HepG2 (cell line): ENCODE measurements at regions not wholly inside any gene's neighbourhood (a gene's known extent, or its start where the extent isn't known, plus 50 kb on each side); places are given as distances from the start of the nearest gene placed in this dataset.

Experiments
- ATAC-seq: fragments of 200-7000 bp; cut with Tn5 transposase; 3 replicates; pipeline ENCODE4 v1.9.1; 2020; ENCODE audit warnings: mild to moderate bottlenecking, moderate library complexity
- BruUV-seq: library from RNA; stranded (reverse); fragments of 400-500 nt; replicated peaks from 2 replicates; lab custom pipeline; 2021; lab: Mats Ljungman, UMichigan
- CTCF ChIA-PET: fragments of 300-600 bp; formaldehyde crosslinking; extraction: SDS; loops from one replicate; lab custom pipeline; 2021; ENCODE audit warnings: low total read pairs, inconsistent platforms, low intra/inter-chr PET ratio; lab: Yijun Ruan, JAX
- POLR2A ChIA-PET: fragments of 350-600 bp; sonication (Branson Sonifier 250); formaldehyde crosslinking; loops from one replicate; lab custom pipeline; 2020; ENCODE audit warnings: antibody characterized with exemption, inconsistent platforms; lab: Yijun Ruan, JAX
- DNase-seq: peaks from one replicate; pipeline ENCODE4 v3.0.0-alpha.2; 2015; ENCODE audit warnings: low spot score
- FAIRE-seq: peaks from 3 replicates; lab custom pipeline; 2011; peaks lifted over from hg19 to GRCh38; lab: Jason Lieb, UNC
- H2AFZ ChIP-seq: one replicate; pipeline ENCODE4 v1.6.1; 2011; ENCODE audit warnings: low read length, inconsistent platforms
- H3K27ac ChIP-seq: fragments of 300-600 bp; 3 replicates; pipeline ENCODE4 v1.8.0; 2011; ENCODE audit warnings: mixed run types, mild to moderate bottlenecking, mixed read lengths, low read length, inconsistent platforms; ENCODE audit not compliant: insufficient read depth; ENCODE audit errors: extremely low read length
- H3K27me3 ChIP-seq, 2 experiments: fragments of 200-600 bp in 1 of 2; 2 replicates in 1 of 2; 3 replicates in 1 of 2; pipeline versions ENCODE4 v1.6.0 to v1.8.0; 2011; ENCODE audit warnings: low read length in 2 of 2, mild to moderate bottlenecking in 2 of 2, moderate library complexity in 2 of 2, inconsistent platforms in 1 of 2; ENCODE audit not compliant: insufficient read depth in 2 of 2, control insufficient read depth in 1 of 2
- H3K36me3 ChIP-seq, 2 experiments: fragments of 200-600 bp in 1 of 2; replicated peaks in 1 of 2; 2 replicates in 1 of 2; 3 replicates in 1 of 2; pipeline versions ENCODE4 v1.5.1 to v1.8.0; 2011; ENCODE audit warnings: low read length in 2 of 2, inconsistent platforms in 1 of 2; ENCODE audit not compliant: insufficient read depth in 2 of 2, control insufficient read depth in 1 of 2
- H3K4me1 ChIP-seq: 2 replicates; pipeline ENCODE4 v1.5.1; 2012; ENCODE audit warnings: low read length, inconsistent platforms; ENCODE audit not compliant: insufficient read depth
- H3K4me2 ChIP-seq: 2 replicates; pipeline ENCODE4 v1.6.0; 2011; ENCODE audit warnings: low read depth, low read length, inconsistent platforms
- H3K4me3 ChIP-seq, 3 experiments: fragments of 200-600 bp in 1 of 3; sonication (generic), shearing (Covaris generic) in 1 of 3; replicated peaks in 1 of 3; 2 replicates each; pipeline ENCODE4 v1.5.1; 2011 to 2016; ENCODE audit warnings: low read length in 3 of 3, inconsistent platforms in 2 of 3, low read depth in 2 of 3, mild to moderate bottlenecking in 2 of 3, control low read depth in 1 of 3, mixed read lengths in 1 of 3; ENCODE audit not compliant: insufficient read depth in 1 of 3
- H3K79me2 ChIP-seq: one replicate; pipeline ENCODE4 v1.6.1; 2011; ENCODE audit warnings: low read length, inconsistent platforms; ENCODE audit not compliant: insufficient read depth
- H3K9ac ChIP-seq: 2 replicates; pipeline ENCODE4 v1.6.0; 2011; ENCODE audit warnings: mild to moderate bottlenecking, low read depth, low read length, inconsistent platforms; ENCODE audit not compliant: insufficient read depth
- H3K9me3 ChIP-seq: 2 replicates; pipeline ENCODE4 v1.5.1; 2012; ENCODE audit warnings: mild to moderate bottlenecking, low read length
- H4K20me1 ChIP-seq: 2 replicates; pipeline ENCODE4 v1.6.0; 2011; ENCODE audit warnings: inconsistent platforms, mild to moderate bottlenecking, low read length, moderate library complexity; ENCODE audit not compliant: insufficient read depth
- ATF7-NPFF ChIP-seq: sonication (generic); formaldehyde crosslinking; IDR thresholded peaks from 2 replicates; pipeline ENCODE4 v1.8.1; 2023; ENCODE audit warnings: mild to moderate bottlenecking, low read depth, missing genetic modification reagents, moderate library complexity
- EED ChIP-seq: sonication (generic); formaldehyde crosslinking; IDR thresholded peaks from 2 replicates; pipeline ENCODE4 v1.5.0; 2020; ENCODE audit warnings: mild to moderate bottlenecking, missing genetic modification reagents
- FOXM1 ChIP-seq: sonication (generic); formaldehyde crosslinking; IDR thresholded peaks from 2 replicates; pipeline ENCODE4 v1.5.0; 2020; ENCODE audit warnings: missing genetic modification reagents
- HDAC1 ChIP-seq: sonication (generic); formaldehyde crosslinking; IDR thresholded peaks from 2 replicates; pipeline ENCODE4 v1.5.1; 2020; ENCODE audit warnings: mild to moderate bottlenecking, missing genetic modification reagents
- MAFF ChIP-seq: IDR thresholded peaks from 2 replicates; pipeline ENCODE4 v1.6.1; 2011; ENCODE audit warnings: low read depth, low read length, improper control_type of control experiment
- MIXL1 ChIP-seq: IDR thresholded peaks from 2 replicates; pipeline ENCODE4 v1.6.1; 2016
- PAX8 ChIP-seq: sonication (generic); formaldehyde crosslinking; IDR thresholded peaks from 2 replicates; pipeline ENCODE4 v1.8.0; 2022; ENCODE audit warnings: mild to moderate bottlenecking, missing genetic modification reagents, borderline replicate concordance
- SNRNP70 ChIP-seq: fragments of 200-400 bp; formaldehyde crosslinking; IDR thresholded peaks from 2 replicates; pipeline ENCODE4 v1.6.1; 2017; ENCODE audit warnings: mild to moderate bottlenecking, low read depth, low read length, moderate library complexity
- SRF ChIP-seq: IDR thresholded peaks from 2 replicates; pipeline ENCODE4 v1.6.1; 2011; ENCODE audit warnings: mild to moderate bottlenecking, low read depth, low read length, moderate library complexity
- ZNF251 ChIP-seq: sonication (generic); formaldehyde crosslinking; IDR thresholded peaks from 2 replicates; pipeline ENCODE4 v1.9.0; 2021; ENCODE audit warnings: mild to moderate bottlenecking, missing genetic modification reagents
- ZNF605 ChIP-seq: sonication (generic); formaldehyde crosslinking; IDR thresholded peaks from 2 replicates; pipeline ENCODE4 v1.8.0; 2022; ENCODE audit warnings: mild to moderate bottlenecking, missing genetic modification reagents
- ZNF674 ChIP-seq: sonication (generic); formaldehyde crosslinking; IDR thresholded peaks from 2 replicates; pipeline ENCODE4 v1.5.0; 2020; ENCODE audit warnings: low read depth, mild to moderate bottlenecking, missing genetic modification reagents
- ZNF768 ChIP-seq: sonication (generic); formaldehyde crosslinking; IDR thresholded peaks from 2 replicates; pipeline ENCODE4 v1.4.0; 2020; ENCODE audit warnings: missing genetic modification reagents
- ZNF839 ChIP-seq: sonication (generic); formaldehyde crosslinking; IDR thresholded peaks from 2 replicates; pipeline ENCODE4 v1.4.0; 2020; ENCODE audit warnings: missing genetic modification reagents, mild to moderate bottlenecking, borderline replicate concordance
- WGBS: methylation state at CpG from one replicate; pipeline ENCODE4 v1.1.6; 2017; ENCODE audit warnings: low lambda C conversion rate; 5-methylcytosine and 5-hydroxymethylcytosine counted together
- in situ Hi-C: cut with HindIII; loops from 2 replicates; pipeline ENCODE4 v1.10.0; 2017; ENCODE audit warnings: low pct_unique_long_range_greater_than_20kb; ENCODE audit not compliant: extremely low pct_ligation_motif_present
- intact Hi-C: fragments of 100-400 bp; cut with micrococcal nuclease; formaldehyde crosslinking; loops from one replicate; pipeline ENCODE4 v1.10.0; 2022; ENCODE audit not compliant: unreplicated experiment
- TF ChIP-seq, protein P1 (sequence below): sonication (generic); formaldehyde crosslinking; IDR thresholded peaks from 2 replicates; pipeline ENCODE4 v1.5.0; 2020; ENCODE audit warnings: mild to moderate bottlenecking, missing genetic modification reagents
- TF ChIP-seq, protein P2 (sequence below): sonication (generic); formaldehyde crosslinking; conservative IDR thresholded peaks from 2 replicates; pipeline ENCODE4 v1.4.0; 2020; ENCODE audit warnings: missing genetic modification reagents
- TF ChIP-seq, protein P3 (sequence below): sonication (generic); formaldehyde crosslinking; IDR thresholded peaks from 2 replicates; pipeline ENCODE4 v1.5.0; 2020; ENCODE audit warnings: missing genetic modification reagents
- TF ChIP-seq, protein P4 (sequence below): IDR thresholded peaks from 2 replicates; pipeline ENCODE4 v1.6.1; 2016; ENCODE audit warnings: control low read depth

DNA sequence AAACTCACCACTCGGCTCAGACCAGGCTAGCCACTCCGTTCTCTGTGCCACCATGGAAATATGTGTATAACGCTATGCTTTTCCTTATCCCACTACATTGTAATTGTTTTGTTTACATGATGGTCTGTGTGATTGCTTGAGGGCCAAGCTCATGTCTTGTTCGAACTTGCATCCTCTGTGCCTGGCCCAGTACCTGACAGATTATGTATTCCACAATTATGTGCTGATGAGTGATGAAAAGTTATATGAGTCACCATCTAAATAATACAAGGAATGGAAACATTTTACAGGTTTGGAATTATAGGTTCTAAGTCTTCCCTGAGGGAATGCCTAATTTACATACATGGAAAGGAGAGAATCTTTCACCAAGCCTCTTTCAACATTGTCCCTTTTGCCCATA lies 137.4 kb downstream of the C7orf25 start (continued):
- TF ChIP-seq, protein P1, sequence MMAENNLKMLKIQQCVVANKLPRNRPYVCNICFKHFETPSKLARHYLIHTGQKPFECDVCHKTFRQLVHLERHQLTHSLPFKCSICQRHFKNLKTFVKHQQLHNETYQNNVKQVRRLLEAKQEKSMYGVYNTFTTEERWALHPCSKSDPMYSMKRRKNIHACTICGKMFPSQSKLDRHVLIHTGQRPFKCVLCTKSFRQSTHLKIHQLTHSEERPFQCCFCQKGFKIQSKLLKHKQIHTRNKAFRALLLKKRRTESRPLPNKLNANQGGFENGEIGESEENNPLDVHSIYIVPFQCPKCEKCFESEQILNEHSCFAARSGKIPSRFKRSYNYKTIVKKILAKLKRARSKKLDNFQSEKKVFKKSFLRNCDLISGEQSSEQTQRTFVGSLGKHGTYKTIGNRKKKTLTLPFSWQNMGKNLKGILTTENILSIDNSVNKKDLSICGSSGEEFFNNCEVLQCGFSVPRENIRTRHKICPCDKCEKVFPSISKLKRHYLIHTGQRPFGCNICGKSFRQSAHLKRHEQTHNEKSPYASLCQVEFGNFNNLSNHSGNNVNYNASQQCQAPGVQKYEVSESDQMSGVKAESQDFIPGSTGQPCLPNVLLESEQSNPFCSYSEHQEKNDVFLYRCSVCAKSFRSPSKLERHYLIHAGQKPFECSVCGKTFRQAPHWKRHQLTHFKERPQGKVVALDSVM (CRISPR knock-in tag) = no peak

DNA sequence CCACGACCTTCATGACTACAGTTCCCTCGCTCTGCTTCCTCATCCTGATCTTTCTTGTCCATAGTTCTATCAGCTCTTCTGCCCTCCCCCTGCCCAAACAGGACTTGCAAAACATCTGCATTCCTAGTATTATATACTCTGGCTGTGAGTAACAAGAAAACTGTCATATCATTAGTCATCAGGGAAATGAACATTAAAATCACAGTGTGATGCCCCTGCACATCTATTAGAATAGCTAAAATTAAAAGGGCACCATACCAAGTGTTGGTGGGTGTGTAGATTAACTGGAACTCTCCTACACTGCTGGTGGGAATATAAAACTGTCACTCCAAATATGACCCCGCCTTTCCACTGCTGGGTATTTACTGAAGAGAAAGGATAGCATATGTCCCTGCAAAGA lies 141.8 kb downstream of the C7orf25 start:
- Histone ChIP-seq H3K36me3 (no peaks in the 10 kb centered on the region), H3K4me1 (no peaks in the 10 kb centered on the region), H2AFZ (no peak overlapping the region), H3K4me2 (no peak overlapping the region), H3K79me2 (no peaks in the 10 kb centered on the region), H3K9me3 (no peaks in the 10 kb centered on the region), H3K27ac (no peak overlapping the region), H3K9ac (no peak overlapping the region), H4K20me1 (no peaks in the 10 kb centered on the region), H3K27me3 (no peaks in the 10 kb centered on the region; a peak in 1 of 5 replicates), H3K4me3 (no peak overlapping the region)
- intact Hi-C loops = no loop called here
- CTCF ChIA-PET = no interaction called here
- no peak for TF ChIP-seq MIXL1 (CRISPR knock-in tag)
- TF ChIP-seq ATF7-NPFF = no peak
- TF ChIP-seq EED (CRISPR knock-in tag) = no peak
- TF ChIP-seq, protein P2, sequence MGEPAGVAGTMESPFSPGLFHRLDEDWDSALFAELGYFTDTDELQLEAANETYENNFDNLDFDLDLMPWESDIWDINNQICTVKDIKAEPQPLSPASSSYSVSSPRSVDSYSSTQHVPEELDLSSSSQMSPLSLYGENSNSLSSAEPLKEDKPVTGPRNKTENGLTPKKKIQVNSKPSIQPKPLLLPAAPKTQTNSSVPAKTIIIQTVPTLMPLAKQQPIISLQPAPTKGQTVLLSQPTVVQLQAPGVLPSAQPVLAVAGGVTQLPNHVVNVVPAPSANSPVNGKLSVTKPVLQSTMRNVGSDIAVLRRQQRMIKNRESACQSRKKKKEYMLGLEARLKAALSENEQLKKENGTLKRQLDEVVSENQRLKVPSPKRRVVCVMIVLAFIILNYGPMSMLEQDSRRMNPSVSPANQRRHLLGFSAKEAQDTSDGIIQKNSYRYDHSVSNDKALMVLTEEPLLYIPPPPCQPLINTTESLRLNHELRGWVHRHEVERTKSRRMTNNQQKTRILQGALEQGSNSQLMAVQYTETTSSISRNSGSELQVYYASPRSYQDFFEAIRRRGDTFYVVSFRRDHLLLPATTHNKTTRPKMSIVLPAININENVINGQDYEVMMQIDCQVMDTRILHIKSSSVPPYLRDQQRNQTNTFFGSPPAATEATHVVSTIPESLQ (CRISPR knock-in tag) = no peak
- TF ChIP-seq ZNF768 (CRISPR knock-in tag) = no peak
- TF ChIP-seq, protein P3, sequence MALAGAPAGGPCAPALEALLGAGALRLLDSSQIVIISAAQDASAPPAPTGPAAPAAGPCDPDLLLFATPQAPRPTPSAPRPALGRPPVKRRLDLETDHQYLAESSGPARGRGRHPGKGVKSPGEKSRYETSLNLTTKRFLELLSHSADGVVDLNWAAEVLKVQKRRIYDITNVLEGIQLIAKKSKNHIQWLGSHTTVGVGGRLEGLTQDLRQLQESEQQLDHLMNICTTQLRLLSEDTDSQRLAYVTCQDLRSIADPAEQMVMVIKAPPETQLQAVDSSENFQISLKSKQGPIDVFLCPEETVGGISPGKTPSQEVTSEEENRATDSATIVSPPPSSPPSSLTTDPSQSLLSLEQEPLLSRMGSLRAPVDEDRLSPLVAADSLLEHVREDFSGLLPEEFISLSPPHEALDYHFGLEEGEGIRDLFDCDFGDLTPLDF (CRISPR knock-in tag) = no peak
- TF ChIP-seq SNRNP70 = no peak
- TF ChIP-seq PAX8 (CRISPR knock-in tag) = no peak
- no peak for TF ChIP-seq HDAC1 (CRISPR knock-in tag)
- no peak for TF ChIP-seq ZNF605 (CRISPR knock-in tag)
- no peak for TF ChIP-seq ZNF251
- TF ChIP-seq ZNF674 = no peak
- no peak for TF ChIP-seq SRF
- no peak for TF ChIP-seq FOXM1 (CRISPR knock-in tag)
- TF ChIP-seq, protein P4, sequence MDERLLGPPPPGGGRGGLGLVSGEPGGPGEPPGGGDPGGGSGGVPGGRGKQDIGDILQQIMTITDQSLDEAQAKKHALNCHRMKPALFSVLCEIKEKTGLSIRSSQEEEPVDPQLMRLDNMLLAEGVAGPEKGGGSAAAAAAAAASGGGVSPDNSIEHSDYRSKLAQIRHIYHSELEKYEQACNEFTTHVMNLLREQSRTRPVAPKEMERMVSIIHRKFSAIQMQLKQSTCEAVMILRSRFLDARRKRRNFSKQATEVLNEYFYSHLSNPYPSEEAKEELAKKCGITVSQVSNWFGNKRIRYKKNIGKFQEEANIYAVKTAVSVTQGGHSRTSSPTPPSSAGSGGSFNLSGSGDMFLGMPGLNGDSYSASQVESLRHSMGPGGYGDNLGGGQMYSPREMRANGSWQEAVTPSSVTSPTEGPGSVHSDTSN = no peak
- no peak for TF ChIP-seq MAFF
- no peak for TF ChIP-seq ZNF839 (CRISPR knock-in tag)
- in situ Hi-C loops = no loop called here
- ATAC-seq = no peak
- no peak for FAIRE-seq
- no TSS peak for BruUV-seq
- WGBS = 0% methylated on average over 3 of the region's 3 CpGs
- POLR2A ChIA-PET = no interaction called here
- no peak for DNase-seq
